ENCODE measurements at regions not wholly inside any gene's neighbourhood (a gene's known extent, or its start where the extent isn't known, plus 50 kb on each side); places are given as distances from the start of the nearest gene placed in this dataset.

- CTCF ChIA-PET: no interaction called here
- TF ChIP-seq NPAS2 (CRISPR knock-in tag; IDR thresholded peaks at IDR 0.05; ENCODE audit: borderline replicate concordance) (no peak), RARB (CRISPR knock-in tag; IDR thresholded peaks at IDR 0.05) (no peak), ZNF302 (CRISPR knock-in tag; IDR thresholded peaks at IDR 0.05) (no peak)
- FAIRE-seq (no peak), ATAC-seq (no peak), DNase-seq (ENCODE audit: low read depth in 1 of 2, low spot score in 1 of 2) (no peak)
- Histone ChIP-seq H3K4me1 (no peaks in the 10 kb centered on the region), H3K27ac (no peak overlapping the region), H3K4me2 (no peak overlapping the region), H3K9me3 (no peaks in the 10 kb centered on the region), H3K4me3 (no peak overlapping the region)
- 29% methylated on average over 8 of the region's 8 CpGs for WGBS (ENCODE audit: missing lambda C conversion rate)
- POLR2A ChIA-PET: no interaction called here
Measured at GRCh38 chr3:22371036-22371435, 620.0 kb upstream of the ZNF385D start.

- POLR2A ChIA-PET: no interaction called here
- CTCF ChIA-PET: no interaction called here
Measured at GRCh38 chr3:22371607-22372291, 620.7 kb upstream of the ZNF385D start.

More at GRCh38 chr3:22371607-22372291, 620.7 kb upstream of the ZNF385D start:
- no peak for FAIRE-seq
- no peak overlapping the region for H3K4me2 ChIP-seq
- no peak for DNase-seq (ENCODE audit: low read depth in 1 of 2, low spot score in 1 of 2)
- no peak for ATAC-seq
- H3K27ac ChIP-seq: no peak overlapping the region
- H3K9me3 ChIP-seq: no peaks in the 10 kb centered on the region
- no peak overlapping the region for H3K4me3 ChIP-seq
- TF ChIP-seq PBX3 (IDR thresholded peaks at IDR 0.05): no peak
- TF ChIP-seq HOXB13 (CRISPR knock-in tag; IDR thresholded peaks at IDR 0.05; ENCODE audit: low read depth): no peak
- TF ChIP-seq ESRRA (IDR thresholded peaks at IDR 0.05; ENCODE audit: borderline replicate concordance, low read length): no peak
- no peak for TF ChIP-seq USF2 (IDR thresholded peaks at IDR 0.05)
- no peak for TF ChIP-seq HMGXB4 (CRISPR knock-in tag; IDR thresholded peaks at IDR 0.05; ENCODE audit: borderline replicate concordance)
- no peak for TF ChIP-seq GATA3 (IDR thresholded peaks at IDR 0.05; ENCODE audit: borderline replicate concordance)
- no peak for TF ChIP-seq EP300 (IDR thresholded peaks at IDR 0.05)
- no peak for TF ChIP-seq CTCF (IDR thresholded peaks at IDR 0.05)
- TF ChIP-seq FOSB (CRISPR knock-in tag; IDR thresholded peaks at IDR 0.05): no peak
- TF ChIP-seq ZSCAN20 (CRISPR knock-in tag; IDR thresholded peaks at IDR 0.05): no peak
- no peak for TF ChIP-seq NFE2L2 (conservative IDR thresholded peaks at IDR 0.05; ENCODE audit: low read length)
- no peak for TF ChIP-seq PHF8 (IDR thresholded peaks at IDR 0.05; ENCODE audit: borderline replicate concordance, low read depth)
- no peak for TF ChIP-seq CHD2 (IDR thresholded peaks at IDR 0.05; ENCODE audit: low read length, partially characterized antibody)
- no peak for TF ChIP-seq ELK1 (IDR thresholded peaks at IDR 0.05; ENCODE audit: low read depth, low read length)
- TF ChIP-seq CHD4 (IDR thresholded peaks at IDR 0.05; ENCODE audit: borderline replicate concordance): no peak
- no peak for TF ChIP-seq EHMT2 (IDR thresholded peaks at IDR 0.05; ENCODE audit: low read depth)
- TF ChIP-seq RNF2 (IDR thresholded peaks at IDR 0.05; ENCODE audit: borderline replicate concordance, low read depth): no peak
- TF ChIP-seq RAD21 (conservative IDR thresholded peaks at IDR 0.05 in 1 of 2, IDR thresholded peaks at IDR 0.05 in 1 of 2): no peak
- WGBS (ENCODE audit: missing lambda C conversion rate): 21% methylated on average over 17 of the region's 23 CpGs
- no peaks in the 10 kb centered on the region for H3K4me1 ChIP-seq
